Astrocyte of the spinal cord (primary cell): ENCODE measurements at regions not wholly inside any gene's neighbourhood (a gene's known extent, or its start where the extent isn't known, plus 50 kb on each side); places are given as distances from the start of the nearest gene placed in this dataset.

ENCODE experiments used
- DNase-seq: peaks from one replicate; pipeline ENCODE4 v3.0.0; 2011; ENCODE audit warnings: low read depth, low spot score
- H3K4me3 ChIP-seq: 2 replicates; pipeline ENCODE4 v1.5.1; 2011; ENCODE audit warnings: low read depth, mild to moderate bottlenecking, low read length, moderate library complexity
- CTCF ChIP-seq: IDR thresholded peaks from 2 replicates; pipeline ENCODE4 v1.5.1; 2012; ENCODE audit warnings: low read depth, mild to moderate bottlenecking, low read length, inconsistent platforms
- in situ Hi-C: cut with HindIII; loops from 2 replicates; pipeline ENCODE4 v1.10.0; 2017; ENCODE audit warnings: low sequenced_read_pairs

DNA sequence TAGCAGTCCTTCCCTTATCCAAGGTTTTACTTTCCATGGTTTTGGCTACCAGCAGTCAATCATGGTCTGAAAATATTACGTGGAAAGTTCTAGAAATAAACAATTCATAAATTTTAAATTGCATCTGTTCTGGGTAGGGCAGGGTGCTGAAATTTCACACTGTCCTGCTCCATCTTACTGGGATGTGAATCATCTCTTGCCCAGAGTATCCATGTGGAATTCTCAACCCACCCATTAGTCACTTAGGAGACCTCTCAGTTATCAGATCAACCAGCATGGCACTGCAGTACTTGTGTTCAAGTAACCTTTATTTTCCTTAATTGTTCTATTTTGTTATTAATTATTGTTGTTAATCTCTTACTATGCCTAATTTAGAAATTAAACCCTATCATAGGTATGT, 202.8 kb upstream of the CPHXL start:
- no peak for DNase-seq
- no peak for TF ChIP-seq CTCF
- in situ Hi-C loops = no loop called here
- H3K4me3 ChIP-seq = no peak overlapping the region

DNA sequence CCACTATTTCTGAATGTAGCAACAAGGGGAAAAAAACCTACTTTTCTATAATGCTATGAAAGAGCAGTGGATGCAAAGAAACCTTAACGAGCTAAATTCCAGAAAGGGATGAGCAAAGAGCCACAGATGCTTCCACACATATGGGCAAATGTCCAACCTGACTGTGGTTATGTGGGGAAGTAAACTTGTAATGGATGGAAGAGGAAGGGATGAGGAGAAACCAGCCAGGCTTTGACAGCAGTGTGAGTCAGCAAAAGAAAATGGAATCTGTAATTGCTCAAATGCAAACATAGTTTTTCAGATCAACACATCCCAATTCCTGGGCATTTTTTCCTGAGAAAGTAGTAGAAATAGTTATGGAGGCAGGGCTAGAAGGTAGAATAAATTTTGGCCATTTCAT, 204.8 kb upstream of the CPHXL start:
- no peak for TF ChIP-seq CTCF
- peak; percentile 86 for DNase-seq
- no peak overlapping the region for H3K4me3 ChIP-seq
- in situ Hi-C loops = no loop called here

DNA sequence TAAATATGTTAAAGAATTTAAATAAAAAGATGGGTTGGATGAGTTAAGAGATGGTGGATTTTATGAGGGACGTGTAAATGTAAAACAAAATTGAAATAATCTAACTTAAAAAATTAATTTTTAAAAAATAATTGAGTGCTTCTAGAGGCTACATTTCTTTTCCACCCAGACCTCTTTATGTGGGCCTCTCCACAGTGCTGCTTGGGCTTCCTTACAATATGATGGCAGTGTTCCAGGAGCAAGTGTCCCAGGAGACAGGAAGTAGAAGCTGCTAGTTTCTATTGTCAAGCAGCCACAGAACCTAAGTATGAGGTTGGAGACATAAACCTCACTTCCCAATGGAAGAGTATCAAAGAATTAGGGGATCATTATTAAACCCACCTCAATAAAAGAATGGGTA, 205.7 kb upstream of the CPHXL start:
- no peak overlapping the region for H3K4me3 ChIP-seq
- DNase-seq = no peak
- in situ Hi-C loops = no loop called here
- no peak for TF ChIP-seq CTCF

GRCh38 chr16:75938818-75939217, 212.5 kb upstream of the CPHXL start:
- in situ Hi-C loops = no loop called here
- no peak overlapping the region for H3K4me3 ChIP-seq
- DNase-seq = no peak
- TF ChIP-seq CTCF = no peak

DNA sequence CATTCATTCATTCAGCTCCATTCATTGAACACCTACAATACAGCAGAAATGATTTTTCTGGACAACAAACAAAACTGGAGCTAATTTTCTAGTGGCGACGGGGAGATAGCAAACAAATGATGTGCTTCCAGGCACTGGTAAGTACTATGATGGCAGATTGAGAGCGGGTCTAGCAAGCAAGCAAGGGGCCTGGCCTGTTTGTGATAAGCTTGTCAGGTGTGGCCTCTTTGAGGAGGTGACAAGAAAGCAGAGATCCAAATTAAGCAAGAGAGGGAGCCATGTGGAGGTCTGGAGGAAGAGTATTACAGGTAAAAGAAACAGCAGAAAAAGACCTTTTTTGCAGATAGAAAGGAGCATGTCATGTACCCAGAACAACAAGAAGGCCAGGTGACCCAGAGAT, 216.1 kb upstream of the CPHXL start:
- H3K4me3 ChIP-seq = no peak overlapping the region
- no peak for DNase-seq
- in situ Hi-C loops = no loop called here
- TF ChIP-seq CTCF = no peak

- in situ Hi-C loops = no loop called here
- H3K4me3 ChIP-seq = no peak overlapping the region
- no peak for TF ChIP-seq CTCF
- no peak for DNase-seq
These were observed 216.6 kb upstream of the CPHXL start for GRCh38 chr16:75942936-75943335.

DNA sequence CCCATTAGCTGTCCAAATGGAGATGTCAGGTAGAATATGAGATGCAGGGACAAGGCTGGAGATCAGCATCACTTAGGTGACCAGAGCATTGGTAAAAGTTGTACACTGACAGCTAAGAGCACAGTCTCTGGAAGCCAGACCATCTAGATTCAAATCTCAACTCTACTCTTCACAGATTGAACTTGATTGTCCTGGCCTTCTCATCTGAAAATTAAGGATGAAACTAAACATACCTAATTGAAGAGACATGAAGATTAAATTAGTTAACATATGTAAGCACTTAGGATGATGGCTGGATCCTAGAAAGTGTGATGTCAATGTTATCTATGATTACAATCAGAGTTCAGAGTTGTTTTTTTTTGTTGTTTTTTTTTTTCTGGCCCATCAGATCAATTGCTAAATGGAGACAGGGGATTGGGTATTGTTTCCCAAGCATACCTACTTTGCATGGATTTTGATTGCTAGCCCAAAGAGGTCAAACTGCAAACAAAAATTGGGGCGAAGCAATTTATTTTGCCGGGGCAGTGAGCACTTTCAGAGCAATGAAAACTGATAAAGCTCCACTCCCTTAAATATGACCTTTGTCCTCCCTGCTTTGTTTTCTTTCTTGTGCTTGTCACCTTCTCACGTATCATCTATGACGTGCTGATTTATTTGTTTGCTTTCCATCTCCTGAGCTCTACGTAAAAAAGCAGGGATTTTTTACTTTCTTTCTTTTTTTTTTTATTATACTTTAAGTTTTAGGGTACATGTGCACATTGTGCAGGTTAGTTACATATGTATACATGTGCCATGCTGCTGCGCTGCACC, 217.6 kb upstream of the CPHXL start:
- in situ Hi-C loops = no loop called here
- no peak for TF ChIP-seq CTCF
- no peak for DNase-seq
- no peak overlapping the region for H3K4me3 ChIP-seq
